ENCODE measurements at regions not wholly inside any gene's neighbourhood (a gene's known extent, or its start where the extent isn't known, plus 50 kb on each side); places are given as distances from the start of the nearest gene placed in this dataset.

DNA sequence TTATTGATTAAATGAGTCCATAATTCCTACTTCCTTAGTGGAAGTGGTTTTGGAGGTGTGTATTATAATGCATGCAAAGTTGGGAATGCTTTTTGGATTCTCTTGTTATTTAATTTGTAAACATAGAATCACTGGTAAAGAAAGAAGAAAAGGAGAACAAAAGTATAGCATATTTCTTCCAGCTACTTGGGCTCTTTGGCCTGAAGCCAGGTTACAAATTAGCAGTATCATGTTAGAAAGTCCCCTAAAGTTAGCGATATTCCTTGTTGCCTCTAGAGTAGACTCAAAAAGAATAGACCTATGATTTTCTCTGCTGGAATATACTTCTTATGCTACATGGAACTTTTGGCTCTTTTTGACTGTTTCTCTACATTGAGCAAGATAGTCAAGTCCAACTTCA is 60.6 kb upstream of the CD28 start:
- Histone ChIP-seq H3K9me3 (replicated peaks in 1 of 2; ENCODE audit: control insufficient read depth in 2 of 2, insufficient read depth in 1 of 2, low read depth in 1 of 2, low read length in 2 of 2) (peaks cover 0 to 6% of the 10 kb centered on the region in 2 donors), H2BK5ac (ENCODE audit: low read length) (no peak overlapping the region), H3K36me3 (replicated peaks in 1 of 2; ENCODE audit: control insufficient read depth in 2 of 2, insufficient read depth in 2 of 2, low read length in 2 of 2) (no peaks in the 10 kb centered on the region), H2AFZ (ENCODE audit: low read length) (no peak overlapping the region), H3K79me1 (ENCODE audit: low read depth, low read length) (no peaks in the 10 kb centered on the region), H4K8ac (ENCODE audit: low read depth, low read length) (no peak overlapping the region), H3K4me3 (ENCODE audit: low read length in 2 of 2) (no peak overlapping the region), H3K9ac (ENCODE audit: low read depth, low read length, poor library complexity) (no peak overlapping the region), H3K14ac (ENCODE audit: low read length) (no peak overlapping the region), H3K27me3 (ENCODE audit: control insufficient read depth in 3 of 3, insufficient read depth in 3 of 3, low read depth in 1 of 3, low read length in 3 of 3) (no peaks in the 10 kb centered on the region), H3K4ac (ENCODE audit: low read length) (no peak overlapping the region), H3K4me1 (ENCODE audit: control insufficient read depth in 2 of 2, insufficient read depth in 1 of 2, low read depth in 1 of 2, low read length in 2 of 2) (no peaks in the 10 kb centered on the region), H2BK15ac (ENCODE audit: low read length) (no peak overlapping the region), H2AK5ac (ENCODE audit: low read depth, low read length) (no peak overlapping the region), H2BK120ac (ENCODE audit: low read depth, low read length) (no peak overlapping the region), H2BK12ac (ENCODE audit: low read length) (no peak overlapping the region), H3K4me2 (ENCODE audit: insufficient read depth, low read length, poor library complexity, severe bottlenecking) (no peak overlapping the region), H4K91ac (ENCODE audit: low read depth, low read length, poor library complexity) (no peak overlapping the region), H3K18ac (ENCODE audit: low read length) (no peak overlapping the region), H3K27ac (replicated peaks; ENCODE audit: low read length) (no peak overlapping the region), H3K23ac (ENCODE audit: low read depth, low read length, poor library complexity) (no peak overlapping the region)
- DNase-seq (ENCODE audit: low spot score): no peak
- WGBS, 2 donors (ENCODE audit: extremely low coverage in 2 of 2, insufficient read length in 2 of 2, insufficient replicate concordance in 1 of 2): no CpG with 5 or more reads among the region's 1 CpG

DNA sequence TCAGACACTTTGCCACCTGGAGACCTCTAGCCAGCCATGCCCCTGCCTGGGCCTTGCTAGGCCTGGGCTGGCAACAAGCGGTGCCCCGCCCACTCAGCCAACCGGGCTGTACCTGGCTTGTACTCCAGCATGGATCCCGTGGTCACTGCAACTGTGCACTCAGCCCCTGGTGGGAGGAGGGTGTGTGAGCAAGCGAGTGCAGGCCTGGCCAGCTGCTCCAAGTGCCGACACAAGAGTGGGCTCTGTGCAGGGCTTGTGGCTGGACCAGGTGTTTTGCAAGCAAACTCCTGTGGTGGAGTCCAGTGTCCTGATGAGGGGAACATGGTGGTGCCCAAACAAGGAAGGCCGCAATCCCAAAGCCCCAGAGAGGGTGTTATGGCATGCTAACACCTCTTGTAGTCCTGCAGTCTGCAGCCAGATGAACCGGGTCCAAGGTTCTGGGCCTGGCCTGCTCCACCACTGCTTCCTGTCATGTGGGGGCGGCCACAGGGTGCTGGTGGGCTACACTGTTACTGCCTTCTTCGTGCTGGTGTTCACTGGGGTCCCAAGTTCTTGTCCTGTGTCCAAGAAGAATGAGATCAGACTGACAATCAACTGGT is 60.1 kb upstream of the CD28 start:
- no peaks in the 10 kb centered on the region for H3K36me3 ChIP-seq (replicated peaks in 1 of 2; ENCODE audit: control insufficient read depth in 2 of 2, insufficient read depth in 2 of 2, low read length in 2 of 2)
- no peak overlapping the region for H3K9ac ChIP-seq (ENCODE audit: low read depth, low read length, poor library complexity)
- no peak overlapping the region for H4K8ac ChIP-seq (ENCODE audit: low read depth, low read length)
- peak overlapping the region; percentile 38 for H3K14ac ChIP-seq (ENCODE audit: low read length)
- H3K27me3 ChIP-seq (ENCODE audit: control insufficient read depth in 3 of 3, insufficient read depth in 3 of 3, low read depth in 1 of 3, low read length in 3 of 3): no peaks in the 10 kb centered on the region
- H2BK120ac ChIP-seq (ENCODE audit: low read depth, low read length): no peak overlapping the region
- H3K4me3 ChIP-seq (ENCODE audit: low read length in 2 of 2): no peak overlapping the region
- H2BK12ac ChIP-seq (ENCODE audit: low read length): peak overlapping the region; percentile 58
- H3K23ac ChIP-seq (ENCODE audit: low read depth, low read length, poor library complexity): no peak overlapping the region
- H3K4ac ChIP-seq (ENCODE audit: low read length): no peak overlapping the region
- H3K4me2 ChIP-seq (ENCODE audit: insufficient read depth, low read length, poor library complexity, severe bottlenecking): no peak overlapping the region
- H3K4me1 ChIP-seq (ENCODE audit: control insufficient read depth in 2 of 2, insufficient read depth in 1 of 2, low read depth in 1 of 2, low read length in 2 of 2): no peaks in the 10 kb centered on the region
- no peaks in the 10 kb centered on the region for H3K79me1 ChIP-seq (ENCODE audit: low read depth, low read length)
- WGBS, 2 donors (ENCODE audit: extremely low coverage in 2 of 2, insufficient read length in 2 of 2, insufficient replicate concordance in 1 of 2): no CpG with 5 or more reads among the region's 10 CpGs
- peaks cover 0 to 6% of the 10 kb centered on the region in 2 donors for H3K9me3 ChIP-seq (replicated peaks in 1 of 2; ENCODE audit: control insufficient read depth in 2 of 2, insufficient read depth in 1 of 2, low read depth in 1 of 2, low read length in 2 of 2)
- no peak overlapping the region for H4K91ac ChIP-seq (ENCODE audit: low read depth, low read length, poor library complexity)
- H2AK5ac ChIP-seq (ENCODE audit: low read depth, low read length): no peak overlapping the region
- no peak for DNase-seq (ENCODE audit: low spot score)
- H2BK5ac ChIP-seq (ENCODE audit: low read length): no peak overlapping the region
- no peak overlapping the region for H3K18ac ChIP-seq (ENCODE audit: low read length)
- no peak overlapping the region for H3K27ac ChIP-seq (replicated peaks; ENCODE audit: low read length)
- no peak overlapping the region for H2AFZ ChIP-seq (ENCODE audit: low read length)
- no peak overlapping the region for H2BK15ac ChIP-seq (ENCODE audit: low read length)

DNA sequence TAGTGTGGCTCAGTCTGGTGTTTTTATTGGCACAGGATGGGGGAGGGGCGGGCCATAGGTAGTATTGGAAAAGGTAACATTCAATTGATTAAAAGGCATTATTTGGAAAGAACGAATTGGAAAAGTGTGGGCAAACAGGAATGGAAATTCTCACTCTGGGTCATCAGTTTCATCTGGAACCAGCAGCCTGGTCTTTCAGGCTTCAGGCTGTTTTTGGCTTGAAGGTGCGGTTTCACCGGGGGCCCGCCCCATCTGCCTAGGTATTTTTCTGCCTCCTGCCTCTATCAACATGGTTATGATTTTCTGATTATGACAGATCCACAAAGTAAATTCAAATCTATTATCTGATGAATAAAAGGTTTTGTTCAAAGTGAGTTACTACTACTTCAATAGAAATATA is 59.5 kb upstream of the CD28 start:
- H3K18ac ChIP-seq (ENCODE audit: low read length): no peak overlapping the region
- no peak overlapping the region for H3K4ac ChIP-seq (ENCODE audit: low read length)
- H2AK5ac ChIP-seq (ENCODE audit: low read depth, low read length): no peak overlapping the region
- no peak overlapping the region for H3K4me3 ChIP-seq (ENCODE audit: low read length in 2 of 2)
- H3K27me3 ChIP-seq (ENCODE audit: control insufficient read depth in 3 of 3, insufficient read depth in 3 of 3, low read depth in 1 of 3, low read length in 3 of 3): no peaks in the 10 kb centered on the region
- no peak overlapping the region for H3K14ac ChIP-seq (ENCODE audit: low read length)
- no peak overlapping the region for H2BK12ac ChIP-seq (ENCODE audit: low read length)
- H3K4me2 ChIP-seq (ENCODE audit: insufficient read depth, low read length, poor library complexity, severe bottlenecking): no peak overlapping the region
- no peak overlapping the region for H3K9ac ChIP-seq (ENCODE audit: low read depth, low read length, poor library complexity)
- no peak for DNase-seq (ENCODE audit: low spot score)
- no peak overlapping the region for H4K91ac ChIP-seq (ENCODE audit: low read depth, low read length, poor library complexity)
- H3K27ac ChIP-seq (replicated peaks; ENCODE audit: low read length): no peak overlapping the region
- H3K23ac ChIP-seq (ENCODE audit: low read depth, low read length, poor library complexity): no peak overlapping the region
- no peak overlapping the region for H2BK15ac ChIP-seq (ENCODE audit: low read length)
- WGBS, 2 donors (ENCODE audit: extremely low coverage in 2 of 2, insufficient read length in 2 of 2, insufficient replicate concordance in 1 of 2): no CpG with 5 or more reads among the region's 5 CpGs
- H3K36me3 ChIP-seq (replicated peaks in 1 of 2; ENCODE audit: control insufficient read depth in 2 of 2, insufficient read depth in 2 of 2, low read length in 2 of 2): no peaks in the 10 kb centered on the region
- H2AFZ ChIP-seq (ENCODE audit: low read length): no peak overlapping the region
- H3K79me1 ChIP-seq (ENCODE audit: low read depth, low read length): no peaks in the 10 kb centered on the region
- peaks cover 0 to 6% of the 10 kb centered on the region in 2 donors for H3K9me3 ChIP-seq (replicated peaks in 1 of 2; ENCODE audit: control insufficient read depth in 2 of 2, insufficient read depth in 1 of 2, low read depth in 1 of 2, low read length in 2 of 2)
- no peaks in the 10 kb centered on the region for H3K4me1 ChIP-seq (ENCODE audit: control insufficient read depth in 2 of 2, insufficient read depth in 1 of 2, low read depth in 1 of 2, low read length in 2 of 2)
- H2BK120ac ChIP-seq (ENCODE audit: low read depth, low read length): no peak overlapping the region
- H4K8ac ChIP-seq (ENCODE audit: low read depth, low read length): no peak overlapping the region
- H2BK5ac ChIP-seq (ENCODE audit: low read length): no peak overlapping the region

DNA sequence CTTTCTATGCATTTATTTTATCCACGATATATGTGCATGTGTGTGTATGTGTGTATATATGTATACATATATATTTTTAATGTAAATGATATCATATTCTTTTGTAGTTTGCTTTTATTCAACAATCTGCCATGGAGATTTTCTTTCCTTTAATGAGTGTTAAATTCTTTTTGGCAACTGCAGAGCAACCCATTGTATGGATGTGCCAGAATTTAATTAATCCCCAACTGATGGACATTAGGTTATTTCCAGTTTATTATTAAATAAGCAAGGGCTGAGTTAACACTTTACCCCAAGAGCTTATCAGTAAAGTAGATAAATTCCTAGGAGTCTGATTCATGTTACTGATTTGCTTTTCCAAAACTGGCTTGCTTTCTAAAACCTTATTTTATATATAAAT is 58.9 kb upstream of the CD28 start:
- Histone ChIP-seq H2AK5ac (ENCODE audit: low read depth, low read length) (no peak overlapping the region), H3K4me2 (ENCODE audit: insufficient read depth, low read length, poor library complexity, severe bottlenecking) (no peak overlapping the region), H3K9me3 (replicated peaks in 1 of 2; ENCODE audit: control insufficient read depth in 2 of 2, insufficient read depth in 1 of 2, low read depth in 1 of 2, low read length in 2 of 2) (peaks cover 0 to 6% of the 10 kb centered on the region in 2 donors), H3K23ac (ENCODE audit: low read depth, low read length, poor library complexity) (no peak overlapping the region), H3K79me1 (ENCODE audit: low read depth, low read length) (no peaks in the 10 kb centered on the region), H4K91ac (ENCODE audit: low read depth, low read length, poor library complexity) (no peak overlapping the region), H2BK5ac (ENCODE audit: low read length) (no peak overlapping the region), H2BK15ac (ENCODE audit: low read length) (no peak overlapping the region), H3K27ac (replicated peaks; ENCODE audit: low read length) (no peak overlapping the region), H2BK120ac (ENCODE audit: low read depth, low read length) (no peak overlapping the region), H3K27me3 (ENCODE audit: control insufficient read depth in 3 of 3, insufficient read depth in 3 of 3, low read depth in 1 of 3, low read length in 3 of 3) (no peaks in the 10 kb centered on the region), H3K4me3 (ENCODE audit: low read length in 2 of 2) (no peak overlapping the region), H2BK12ac (ENCODE audit: low read length) (no peak overlapping the region), H3K4me1 (ENCODE audit: control insufficient read depth in 2 of 2, insufficient read depth in 1 of 2, low read depth in 1 of 2, low read length in 2 of 2) (no peaks in the 10 kb centered on the region), H3K14ac (ENCODE audit: low read length) (no peak overlapping the region), H3K18ac (ENCODE audit: low read length) (no peak overlapping the region), H4K8ac (ENCODE audit: low read depth, low read length) (no peak overlapping the region), H3K4ac (ENCODE audit: low read length) (no peak overlapping the region), H3K36me3 (replicated peaks in 1 of 2; ENCODE audit: control insufficient read depth in 2 of 2, insufficient read depth in 2 of 2, low read length in 2 of 2) (no peaks in the 10 kb centered on the region), H2AFZ (ENCODE audit: low read length) (no peak overlapping the region), H3K9ac (ENCODE audit: low read depth, low read length, poor library complexity) (no peak overlapping the region)
- no peak for DNase-seq (ENCODE audit: low spot score)
- WGBS, 2 donors (ENCODE audit: extremely low coverage in 2 of 2, insufficient read length in 2 of 2, insufficient replicate concordance in 1 of 2): no CpG with 5 or more reads among the region's 1 CpG
